CD4-positive, alpha-beta T cell treated with Interleukin-17A for 1 hour (primary cell): ENCODE measurements at regions not wholly inside any gene's neighbourhood (a gene's known extent, or its start where the extent isn't known, plus 50 kb on each side); places are given as distances from the start of the nearest gene placed in this dataset.

Source experiments
- DNase-seq: peaks from one replicate; pipeline ENCODE4 v3.0.0-alpha.2; 2020

- DNase-seq, result no peak
These were observed 230.6 kb upstream of the DACH1 start for GRCh38 chr13:72097568-72097967.

DNA sequence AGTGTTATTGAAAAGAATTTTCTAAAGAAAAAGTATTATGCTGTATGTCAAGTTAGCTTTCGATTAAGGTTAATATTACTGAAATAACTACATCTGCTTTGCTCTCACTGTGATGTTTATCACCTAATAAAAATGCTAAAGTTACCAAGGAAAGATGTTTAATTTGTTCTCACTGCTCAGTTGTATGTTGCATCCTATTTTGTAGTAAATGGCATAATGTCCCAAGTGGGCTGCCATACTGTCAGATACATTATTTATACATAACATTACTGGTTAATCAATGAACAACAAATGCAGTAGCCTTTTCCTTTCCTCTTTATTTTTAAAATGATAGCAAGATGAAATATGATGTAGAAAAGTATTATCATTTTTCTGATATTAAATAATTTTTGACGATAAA, 226.3 kb upstream of the DACH1 start:
- DNase-seq, result no peak

DNA sequence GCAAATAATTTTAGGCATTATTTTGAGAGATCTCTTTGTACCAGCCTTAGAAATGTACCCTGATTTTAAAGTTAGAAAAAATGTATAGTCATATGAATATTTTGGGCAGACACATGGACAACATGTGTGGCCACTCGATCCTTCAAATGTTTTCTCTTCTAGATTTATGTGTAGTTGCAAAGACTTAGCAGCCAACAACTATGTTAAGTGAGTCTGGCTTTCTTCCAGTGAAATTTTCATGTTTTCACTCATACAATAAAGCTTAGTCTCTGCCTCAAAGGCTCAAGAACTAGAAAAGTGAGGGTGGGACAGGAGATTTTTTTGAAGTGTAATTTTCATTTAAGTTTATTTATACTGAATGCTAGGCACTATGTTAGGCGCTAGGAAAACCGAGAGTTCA, 207.7 kb upstream of the DACH1 start:
- no peak for DNase-seq

DNA sequence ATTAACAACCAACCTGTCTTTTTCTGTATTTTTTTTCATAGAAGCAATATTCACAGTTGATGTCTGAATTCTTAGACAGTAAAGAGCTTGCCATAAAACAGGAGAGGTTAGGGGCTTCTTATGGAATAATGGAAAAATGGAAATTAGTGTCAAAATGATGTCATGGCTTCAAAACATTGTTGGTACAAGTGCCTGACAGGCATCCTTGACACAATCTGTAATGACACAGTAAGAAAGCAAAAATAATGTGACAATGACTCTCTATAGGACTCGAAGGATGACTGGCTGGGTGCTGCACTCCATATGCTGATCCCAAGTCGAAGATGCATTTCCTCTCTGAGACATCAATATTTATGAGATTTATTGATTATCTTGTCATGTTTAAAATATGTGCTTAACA, 205.3 kb upstream of the DACH1 start:
- DNase-seq, result no peak

DNA sequence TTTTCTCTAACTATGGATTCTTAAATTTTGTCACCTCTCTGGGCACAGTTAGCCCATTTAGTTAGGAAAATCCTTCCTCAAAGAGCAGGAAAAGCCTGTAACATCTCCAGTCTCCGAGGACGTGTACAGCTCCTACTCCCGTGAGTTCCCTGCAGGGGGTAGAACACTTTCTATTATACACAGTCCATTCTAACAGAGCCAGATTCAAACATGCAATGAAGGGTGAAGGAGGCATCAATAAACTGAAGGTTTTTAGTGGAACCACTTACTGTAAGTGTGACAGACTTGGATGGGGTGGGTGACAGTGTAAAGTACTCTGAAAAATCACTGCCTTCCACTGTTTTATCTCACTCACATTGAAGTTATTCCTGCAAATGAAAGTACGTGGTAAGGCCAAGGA, 204.7 kb upstream of the DACH1 start:
- DNase-seq, result no peak

- DNase-seq, result no peak
These were observed 195.6 kb upstream of the DACH1 start for GRCh38 chr13:72062566-72062965.

GRCh38 chr13:72061613-72062012, 194.6 kb upstream of the DACH1 start:
- no peak for DNase-seq

- DNase-seq, result no peak
These were observed 183.2 kb upstream of the DACH1 start for GRCh38 chr13:72050251-72050650.

GRCh38 chr13:72043366-72043765, 176.4 kb upstream of the DACH1 start:
- DNase-seq, result no peak

DNA sequence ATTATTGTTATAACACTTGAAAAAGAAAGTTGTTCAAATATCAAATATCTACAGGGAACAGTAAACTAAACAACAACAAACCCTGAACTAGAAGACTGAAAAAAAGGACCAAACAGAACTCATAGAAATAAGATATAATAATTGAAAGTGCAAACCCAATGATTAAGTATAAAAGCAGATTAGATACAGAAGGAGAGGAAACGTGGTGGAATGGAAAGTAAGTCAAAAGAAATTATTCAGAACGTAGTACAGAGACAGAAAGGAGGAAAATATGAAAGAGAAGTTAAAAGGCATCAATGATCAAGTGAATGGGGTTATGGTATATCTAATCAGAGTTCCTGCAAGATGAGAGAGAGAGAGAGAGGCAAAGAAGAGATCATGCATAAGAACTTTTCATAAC, 174.2 kb upstream of the DACH1 start:
- DNase-seq, result no peak

- DNase-seq, result no peak
These were observed 172.1 kb upstream of the DACH1 start for GRCh38 chr13:72039126-72039525.

DNA sequence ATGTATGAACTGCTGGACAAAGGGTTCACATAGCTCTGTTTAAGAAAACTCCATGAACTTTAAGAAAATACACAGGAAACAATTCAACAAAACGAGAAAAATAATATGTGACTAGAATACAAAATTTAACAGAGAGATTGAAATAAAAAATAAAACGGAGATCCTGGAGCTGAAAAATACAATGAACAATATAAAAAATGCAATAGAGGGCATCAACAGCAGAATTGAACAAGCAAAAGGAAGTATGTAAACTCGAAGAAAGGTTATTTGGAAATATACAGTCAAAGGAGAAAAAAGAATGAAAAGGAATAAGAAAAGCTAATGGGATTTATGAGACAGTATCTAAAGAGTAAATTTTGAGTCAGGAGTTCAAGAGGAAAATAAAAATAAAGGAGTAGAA, 163.0 kb upstream of the DACH1 start:
- DNase-seq, result no peak

- DNase-seq, result no peak
These were observed 158.8 kb upstream of the DACH1 start for GRCh38 chr13:72025836-72026235.

- no peak for DNase-seq
These were observed 156.9 kb upstream of the DACH1 start for GRCh38 chr13:72023895-72024294.

DNA sequence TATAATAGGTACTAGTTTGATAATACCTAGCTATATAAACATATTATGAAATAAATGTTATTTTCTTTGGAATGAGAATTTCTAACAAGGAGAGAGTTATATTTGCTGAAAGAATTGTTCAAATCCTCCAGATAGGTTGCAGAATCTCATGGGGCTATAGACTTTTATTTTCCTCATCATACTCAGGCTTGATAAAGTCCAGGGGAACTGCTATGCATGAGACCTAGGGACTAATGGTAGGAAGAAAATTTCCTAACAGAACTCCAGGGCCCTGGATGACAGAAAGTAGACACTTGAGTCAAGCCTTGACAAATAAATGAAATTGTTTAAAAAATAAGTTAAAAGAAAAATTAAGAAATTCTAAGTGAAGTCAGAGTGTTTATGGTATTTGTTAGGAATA, 138.5 kb upstream of the DACH1 start:
- no peak for DNase-seq

- DNase-seq, result no peak
These were observed 137.9 kb upstream of the DACH1 start for GRCh38 chr13:72004784-72005374.

- DNase-seq, result no peak
These were observed 137.2 kb upstream of the DACH1 start for GRCh38 chr13:72004246-72004645.

DNA sequence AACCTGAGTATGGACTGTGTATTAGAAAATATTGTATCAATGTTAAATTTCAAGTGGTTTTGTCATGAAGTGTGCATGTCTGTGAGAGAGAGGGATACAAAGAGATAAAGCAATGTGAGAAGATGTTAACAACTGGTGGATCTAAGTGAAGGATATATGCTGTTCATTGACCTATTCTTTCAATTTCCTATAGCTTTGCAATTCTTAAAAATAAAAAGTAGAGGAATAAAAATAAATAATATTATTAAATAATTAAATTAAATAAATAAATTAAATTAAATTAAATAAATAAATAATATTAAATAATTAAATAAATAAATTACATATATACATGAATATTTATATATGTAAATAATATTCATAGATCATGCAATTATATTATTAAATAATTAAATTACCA, 131.2 kb upstream of the DACH1 start:
- DNase-seq, result no peak

DNA sequence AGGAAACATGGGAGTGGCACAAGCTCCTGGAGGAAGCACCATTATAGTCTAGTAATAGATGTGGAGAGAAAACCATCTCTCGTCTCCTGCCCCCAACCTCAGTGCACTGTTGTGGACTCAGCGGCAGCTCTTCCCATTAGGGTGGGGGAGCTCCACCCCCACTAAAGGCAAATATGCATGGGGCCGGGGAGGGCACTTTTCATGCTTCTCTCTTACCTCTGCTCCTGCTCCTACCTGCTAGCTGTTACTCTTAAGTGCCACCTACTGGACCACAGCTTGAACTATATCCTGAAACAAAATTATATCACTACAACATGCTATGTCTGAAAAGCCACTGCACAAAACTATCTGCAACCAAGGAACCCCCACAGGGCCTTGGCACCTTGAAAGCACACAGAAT, 112.6 kb upstream of the DACH1 start:
- DNase-seq, result no peak

DNA sequence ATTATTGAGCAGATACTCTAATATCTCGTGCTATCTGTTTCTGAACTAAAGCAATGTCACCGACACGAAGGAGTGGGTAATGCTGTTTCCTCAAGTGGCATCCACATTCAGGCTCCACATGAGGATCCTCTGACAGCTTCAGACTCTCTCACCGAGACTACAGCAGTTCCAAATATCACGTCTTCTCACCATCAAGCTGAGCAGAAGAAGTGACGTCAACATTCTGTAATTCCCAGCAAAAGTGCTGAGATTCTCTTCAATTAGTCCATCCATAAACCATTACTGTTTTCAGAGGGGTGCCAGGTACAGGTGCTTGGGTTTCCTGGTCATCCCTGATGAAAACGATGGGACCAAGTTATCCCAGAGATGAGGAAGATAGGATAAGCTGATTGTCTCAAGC, 110.0 kb upstream of the DACH1 start:
- no peak for DNase-seq

- no peak for DNase-seq
These were observed 101.0 kb upstream of the DACH1 start for GRCh38 chr13:71967990-71968389.

DNA sequence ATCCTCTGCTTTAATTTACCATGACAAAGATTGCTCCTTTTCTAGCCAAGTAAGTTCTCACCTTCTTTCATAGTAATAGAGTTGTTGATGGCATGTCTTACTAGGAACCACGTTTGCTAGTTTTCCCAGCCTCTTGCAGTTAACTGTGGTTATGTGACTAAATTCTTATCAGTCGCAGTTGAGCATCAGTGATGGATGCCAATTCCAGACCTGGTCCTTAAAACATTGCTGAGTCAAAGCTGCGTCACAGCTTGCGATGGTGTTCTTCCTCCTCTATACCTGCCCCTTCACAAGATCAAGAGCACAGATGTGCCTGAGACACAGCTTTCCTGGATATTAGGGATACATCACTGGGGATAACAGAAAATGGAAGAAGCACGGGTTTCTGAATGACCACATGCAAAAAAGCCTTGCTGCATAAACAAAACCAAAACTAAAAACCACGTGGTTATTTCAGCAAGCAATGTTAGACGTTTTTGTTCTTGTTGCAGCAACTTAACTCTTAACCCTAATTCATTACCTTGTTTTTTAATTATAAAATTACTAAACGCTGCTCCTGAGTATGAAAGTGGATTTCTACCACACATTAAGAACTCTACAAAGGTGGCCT, 97.6 kb upstream of the DACH1 start:
- DNase-seq, result no peak

DNA sequence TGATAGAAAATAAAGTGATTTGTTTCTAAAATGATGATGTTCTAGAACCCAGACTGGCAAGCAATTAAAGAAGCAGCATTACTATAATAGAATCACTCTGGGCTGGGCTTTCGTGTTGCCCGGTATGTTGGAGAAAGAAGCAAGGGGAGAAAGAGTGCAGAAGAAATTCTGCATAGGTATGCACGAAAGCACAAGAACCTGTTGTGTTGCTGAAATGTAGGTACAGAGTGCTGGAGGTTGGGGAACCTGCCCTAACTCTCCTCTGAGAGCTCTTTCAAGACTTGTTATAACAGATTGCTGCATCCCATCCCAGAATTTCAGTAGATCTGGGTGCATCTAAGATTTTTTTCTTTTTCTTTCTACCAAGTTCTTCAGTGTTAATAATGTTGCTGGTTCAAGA, 95.7 kb upstream of the DACH1 start:
- DNase-seq, result no peak

DNA sequence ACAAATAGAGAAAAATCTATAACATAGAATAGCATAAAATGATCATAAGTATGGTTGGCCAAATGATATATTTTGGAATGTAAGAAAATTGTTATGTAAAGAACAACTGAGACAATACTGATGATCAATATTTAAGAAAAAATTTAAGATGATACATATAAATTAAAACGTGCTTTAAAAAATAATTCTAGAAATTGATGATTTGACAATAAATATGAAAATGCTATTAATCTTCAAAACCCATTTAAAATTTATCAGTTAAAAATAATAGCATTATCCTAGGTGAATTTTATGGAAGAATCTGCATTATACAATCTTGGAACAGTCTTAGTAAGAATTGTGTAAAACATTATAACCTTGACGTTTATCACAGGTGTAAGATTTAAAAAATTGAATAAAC, 95.1 kb upstream of the DACH1 start:
- no peak for DNase-seq

DNA sequence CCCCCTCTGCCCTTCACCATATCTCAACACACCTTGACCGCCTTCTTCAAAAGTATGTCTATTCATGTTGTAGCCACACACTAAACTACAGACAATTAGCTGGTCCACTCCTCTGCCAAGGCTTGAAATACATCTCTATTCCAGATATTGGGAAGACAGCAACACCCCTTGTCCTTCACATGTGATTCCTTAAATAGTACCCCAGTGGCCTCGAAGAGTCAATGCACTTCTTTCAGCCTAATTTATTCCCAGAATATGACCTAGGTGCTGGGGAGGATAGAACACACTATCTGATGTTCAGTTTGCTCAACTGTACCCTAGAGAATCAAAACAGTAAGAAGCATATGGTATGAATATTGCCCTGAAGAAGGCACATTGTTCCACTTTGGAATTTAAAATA, 82.4 kb upstream of the DACH1 start:
- no peak for DNase-seq

- no peak for DNase-seq
These were observed 72.2 kb upstream of the DACH1 start for GRCh38 chr13:71939186-71939585.
